H1 (cell line): ENCODE measurements at regions not wholly inside any gene's neighbourhood (a gene's known extent, or its start where the extent isn't known, plus 50 kb on each side); places are given as distances from the start of the nearest gene placed in this dataset.

Experiments
- FOSL1 ChIP-seq: IDR thresholded peaks from 2 replicates; pipeline ENCODE4 v1.6.1; 2011; ENCODE audit warnings: mild to moderate bottlenecking, low read depth, low read length, moderate library complexity; ENCODE audit not compliant: insufficient read depth
- TEAD4 ChIP-seq: IDR thresholded peaks from 2 replicates; pipeline ENCODE4 v1.6.1; 2012; ENCODE audit warnings: low read depth, low read length, inconsistent platforms, mixed read lengths
- TF ChIP-seq, protein P1 (sequence below): IDR thresholded peaks from 2 replicates; pipeline ENCODE4 v1.6.1; 2011; ENCODE audit warnings: low read depth, mild to moderate bottlenecking, low read length; ENCODE audit not compliant: insufficient read depth
- TF ChIP-seq, protein P2 (sequence below): IDR thresholded peaks from 2 replicates; pipeline ENCODE4 v1.6.1; 2012; ENCODE audit warnings: low read length, inconsistent platforms

GRCh38 chr6:166752097-166752496 lies 125.0 kb upstream of the RPS6KA2 start (continued):
- TF ChIP-seq, protein P1, sequence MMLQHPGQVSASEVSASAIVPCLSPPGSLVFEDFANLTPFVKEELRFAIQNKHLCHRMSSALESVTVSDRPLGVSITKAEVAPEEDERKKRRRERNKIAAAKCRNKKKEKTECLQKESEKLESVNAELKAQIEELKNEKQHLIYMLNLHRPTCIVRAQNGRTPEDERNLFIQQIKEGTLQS = no peak
- TF ChIP-seq TEAD4 (no peak), FOSL1 (no peak)
- TF ChIP-seq, protein P2, sequence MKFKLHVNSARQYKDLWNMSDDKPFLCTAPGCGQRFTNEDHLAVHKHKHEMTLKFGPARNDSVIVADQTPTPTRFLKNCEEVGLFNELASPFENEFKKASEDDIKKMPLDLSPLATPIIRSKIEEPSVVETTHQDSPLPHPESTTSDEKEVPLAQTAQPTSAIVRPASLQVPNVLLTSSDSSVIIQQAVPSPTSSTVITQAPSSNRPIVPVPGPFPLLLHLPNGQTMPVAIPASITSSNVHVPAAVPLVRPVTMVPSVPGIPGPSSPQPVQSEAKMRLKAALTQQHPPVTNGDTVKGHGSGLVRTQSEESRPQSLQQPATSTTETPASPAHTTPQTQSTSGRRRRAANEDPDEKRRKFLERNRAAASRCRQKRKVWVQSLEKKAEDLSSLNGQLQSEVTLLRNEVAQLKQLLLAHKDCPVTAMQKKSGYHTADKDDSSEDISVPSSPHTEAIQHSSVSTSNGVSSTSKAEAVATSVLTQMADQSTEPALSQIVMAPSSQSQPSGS = no peak
